Activated effector memory CD4-positive, alpha-beta T cell treated with anti-CD3 and anti-CD28 coated beads, Interleukin-2, amount 50 U/mL, for 16 hours (primary cell): ENCODE measurements at regions not wholly inside any gene's neighbourhood (a gene's known extent, or its start where the extent isn't known, plus 50 kb on each side); places are given as distances from the start of the nearest gene placed in this dataset.
"Not testable (repeated sequence)": the region's sequence is repeated elsewhere in the genome, so short reads cannot be mapped to it uniquely, and the experiment has no call there.

ENCODE experiments used
- DNase-seq: peaks from one replicate; pipeline ENCODE4 v3.0.0-alpha.2; 2020

- no peak for DNase-seq
Measured at GRCh38 chr11:70595452-70595851, 197.1 kb downstream of the CTTN start.

GRCh38 chr11:70596091-70596490 is 197.8 kb downstream of the CTTN start:
- DNase-seq, result no peak

- DNase-seq, result no peak
Measured at GRCh38 chr11:70597006-70597555, 198.8 kb downstream of the CTTN start.

GRCh38 chr11:70597751-70598625 is 199.7 kb downstream of the CTTN start:
- no peak for DNase-seq

GRCh38 chr11:70600911-70601415 is 202.6 kb downstream of the CTTN start:
- not testable (repeated sequence) for DNase-seq

GRCh38 chr11:70601861-70602538 is 203.7 kb downstream of the CTTN start:
- DNase-seq, result no peak

GRCh38 chr11:70603114-70603755 is 204.9 kb downstream of the CTTN start:
- no peak for DNase-seq

- no peak for DNase-seq
Measured at GRCh38 chr11:70603756-70604211, 205.5 kb downstream of the CTTN start.

- no peak for DNase-seq
Measured at GRCh38 chr11:70604221-70604620, 205.9 kb downstream of the CTTN start.

- no peak for DNase-seq
Measured at GRCh38 chr11:70604630-70605467, 206.5 kb downstream of the CTTN start.

GRCh38 chr11:70605468-70605815 is 207.1 kb downstream of the CTTN start:
- DNase-seq, result no peak

- DNase-seq, result no peak
Measured at GRCh38 chr11:70605846-70606245, 207.5 kb downstream of the CTTN start.

- DNase-seq, result no peak
Measured at GRCh38 chr11:70606248-70606950, 208.1 kb downstream of the CTTN start.

- no peak for DNase-seq
Measured at GRCh38 chr11:70606951-70607330, 208.6 kb downstream of the CTTN start.

- DNase-seq, result no peak
Measured at GRCh38 chr11:70607561-70607960, 209.2 kb downstream of the CTTN start.

- DNase-seq, result no peak
Measured at GRCh38 chr11:70608568-70609470, 210.5 kb downstream of the CTTN start.

- DNase-seq, result no peak
Measured at GRCh38 chr11:70610566-70611565, 212.5 kb downstream of the CTTN start.

- DNase-seq, result no peak
Measured at GRCh38 chr11:70611821-70612220, 213.5 kb downstream of the CTTN start.

- no peak for DNase-seq
Measured at GRCh38 chr11:70612459-70613141, 214.3 kb downstream of the CTTN start.
